HepG2 (cell line): ENCODE measurements at regions not wholly inside any gene's neighbourhood (a gene's known extent, or its start where the extent isn't known, plus 50 kb on each side); places are given as distances from the start of the nearest gene placed in this dataset.
A peak's percentile ranks its signal among the peaks of the same experiment; 100 is the strongest.

Experiments
- ATAC-seq: fragments of 200-7000 bp; cut with Tn5 transposase; 3 replicates; pipeline ENCODE4 v1.9.1; 2020; ENCODE audit warnings: mild to moderate bottlenecking, moderate library complexity
- BruUV-seq: library from RNA; stranded (reverse); fragments of 400-500 nt; replicated peaks from 2 replicates; lab custom pipeline; 2021; lab: Mats Ljungman, UMichigan
- CTCF ChIA-PET: fragments of 300-600 bp; formaldehyde crosslinking; extraction: SDS; loops from one replicate; lab custom pipeline; 2021; ENCODE audit warnings: low total read pairs, inconsistent platforms, low intra/inter-chr PET ratio; lab: Yijun Ruan, JAX
- POLR2A ChIA-PET: fragments of 350-600 bp; sonication (Branson Sonifier 250); formaldehyde crosslinking; loops from one replicate; lab custom pipeline; 2020; ENCODE audit warnings: antibody characterized with exemption, inconsistent platforms; lab: Yijun Ruan, JAX
- DNase-seq: peaks from one replicate; pipeline ENCODE4 v3.0.0-alpha.2; 2015; ENCODE audit warnings: low spot score
- FAIRE-seq: peaks from 3 replicates; lab custom pipeline; 2011; peaks lifted over from hg19 to GRCh38; lab: Jason Lieb, UNC
- H2AFZ ChIP-seq: one replicate; pipeline ENCODE4 v1.6.1; 2011; ENCODE audit warnings: low read length, inconsistent platforms
- H3K27ac ChIP-seq: fragments of 300-600 bp; 3 replicates; pipeline ENCODE4 v1.8.0; 2011; ENCODE audit warnings: mixed run types, mild to moderate bottlenecking, mixed read lengths, low read length, inconsistent platforms; ENCODE audit not compliant: insufficient read depth; ENCODE audit errors: extremely low read length
- H3K27me3 ChIP-seq, 2 experiments: fragments of 200-600 bp in 1 of 2; 2 replicates in 1 of 2; 3 replicates in 1 of 2; pipeline versions ENCODE4 v1.6.0 to v1.8.0; 2011; ENCODE audit warnings: low read length in 2 of 2, mild to moderate bottlenecking in 2 of 2, moderate library complexity in 2 of 2, inconsistent platforms in 1 of 2; ENCODE audit not compliant: insufficient read depth in 2 of 2, control insufficient read depth in 1 of 2
- H3K36me3 ChIP-seq, 2 experiments: fragments of 200-600 bp in 1 of 2; replicated peaks in 1 of 2; 2 replicates in 1 of 2; 3 replicates in 1 of 2; pipeline versions ENCODE4 v1.5.1 to v1.8.0; 2011; ENCODE audit warnings: low read length in 2 of 2, inconsistent platforms in 1 of 2; ENCODE audit not compliant: insufficient read depth in 2 of 2, control insufficient read depth in 1 of 2
- H3K4me1 ChIP-seq: 2 replicates; pipeline ENCODE4 v1.5.1; 2012; ENCODE audit warnings: low read length, inconsistent platforms; ENCODE audit not compliant: insufficient read depth
- H3K4me2 ChIP-seq: 2 replicates; pipeline ENCODE4 v1.6.0; 2011; ENCODE audit warnings: low read depth, low read length, inconsistent platforms
- H3K4me3 ChIP-seq, 3 experiments: fragments of 200-600 bp in 1 of 3; sonication (generic), shearing (Covaris generic) in 1 of 3; replicated peaks in 1 of 3; 2 replicates each; pipeline ENCODE4 v1.5.1; 2011 to 2016; ENCODE audit warnings: low read length in 3 of 3, inconsistent platforms in 2 of 3, low read depth in 2 of 3, mild to moderate bottlenecking in 2 of 3, control low read depth in 1 of 3, mixed read lengths in 1 of 3; ENCODE audit not compliant: insufficient read depth in 1 of 3
- H3K79me2 ChIP-seq: one replicate; pipeline ENCODE4 v1.6.1; 2011; ENCODE audit warnings: low read length, inconsistent platforms; ENCODE audit not compliant: insufficient read depth
- H3K9ac ChIP-seq: 2 replicates; pipeline ENCODE4 v1.6.0; 2011; ENCODE audit warnings: mild to moderate bottlenecking, low read depth, low read length, inconsistent platforms; ENCODE audit not compliant: insufficient read depth
- H3K9me3 ChIP-seq: 2 replicates; pipeline ENCODE4 v1.5.1; 2012; ENCODE audit warnings: mild to moderate bottlenecking, low read length
- H4K20me1 ChIP-seq: 2 replicates; pipeline ENCODE4 v1.6.0; 2011; ENCODE audit warnings: inconsistent platforms, mild to moderate bottlenecking, low read length, moderate library complexity; ENCODE audit not compliant: insufficient read depth
- FOSL1 ChIP-seq: sonication (generic); formaldehyde crosslinking; IDR thresholded peaks from 2 replicates; pipeline ENCODE4 v1.9.0; 2021; ENCODE audit warnings: missing genetic modification reagents, borderline replicate concordance
- TBX3 ChIP-seq: fragments of 450-650 bp; IDR thresholded peaks from 2 replicates; pipeline ENCODE4 v1.6.1; 2017; ENCODE audit warnings: antibody characterized with exemption, mild to moderate bottlenecking, inconsistent platforms, borderline replicate concordance
- ZNF639 ChIP-seq: conservative IDR thresholded peaks from 2 replicates; pipeline ENCODE4 v1.6.1; 2018; ENCODE audit warnings: missing genetic modification reagents
- ZNF670 ChIP-seq: sonication (generic); formaldehyde crosslinking; IDR thresholded peaks from 2 replicates; pipeline ENCODE4 v1.8.0; 2022; ENCODE audit warnings: mild to moderate bottlenecking, missing genetic modification reagents, borderline replicate concordance
- ZNF709 ChIP-seq: sonication (generic); formaldehyde crosslinking; IDR thresholded peaks from 2 replicates; pipeline ENCODE4 v1.5.0; 2020; ENCODE audit warnings: mild to moderate bottlenecking, missing genetic modification reagents
- ZNF780A ChIP-seq: sonication (generic); formaldehyde crosslinking; IDR thresholded peaks from 2 replicates; pipeline ENCODE4 v1.8.0; 2022; ENCODE audit warnings: mild to moderate bottlenecking, missing genetic modification reagents, moderate library complexity
- WGBS: methylation state at CpG from one replicate; pipeline ENCODE4 v1.1.6; 2017; ENCODE audit warnings: low lambda C conversion rate; 5-methylcytosine and 5-hydroxymethylcytosine counted together
- in situ Hi-C: cut with HindIII; loops from 2 replicates; pipeline ENCODE4 v1.10.0; 2017; ENCODE audit warnings: low pct_unique_long_range_greater_than_20kb; ENCODE audit not compliant: extremely low pct_ligation_motif_present
- intact Hi-C: fragments of 100-400 bp; cut with micrococcal nuclease; formaldehyde crosslinking; loops from one replicate; pipeline ENCODE4 v1.10.0; 2022; ENCODE audit not compliant: unreplicated experiment

GRCh38 chr22:22058633-22059290 is 76.2 kb upstream of the TOP3B start (continued):
- TF ChIP-seq ZNF670 (no peak), ZNF709 (no peak), ZNF639 (no peak), ZNF780A (CRISPR knock-in tag) (no peak)

- ChIA-PET POLR2A (no interaction called here), CTCF (no interaction called here)
- Histone ChIP-seq H3K4me1 (peaks cover 60% of the 10 kb centered on the region), H3K4me2 (0 out of 2 replicates have a peak overlapping the region, but pooled peaks have one; percentile 39), H3K27ac (no peak overlapping the region), H3K9ac (no peak overlapping the region), H2AFZ (no peak overlapping the region), H3K36me3 (no peaks in the 10 kb centered on the region), H3K27me3 (peaks cover 0 to 9% of the 10 kb centered on the region in 2 experiments; a peak in 1 of 5 replicates), H3K79me2 (no peaks in the 10 kb centered on the region), H3K4me3 (no peak overlapping the region), H3K9me3 (no peaks in the 10 kb centered on the region), H4K20me1 (no peaks in the 10 kb centered on the region)
- in situ Hi-C loops (no loop called here), intact Hi-C loops (no loop called here)
- FAIRE-seq (no peak), ATAC-seq (no peak), DNase-seq (no peak)
- WGBS = 84% methylated on average over 3 of the region's 5 CpGs
- no TSS peak for BruUV-seq
- TF ChIP-seq TBX3 (no peak), FOSL1 (no peak)
Measured at GRCh38 chr22:22057617-22058378, 75.2 kb upstream of the TOP3B start.
